ENCODE measurements at regions not wholly inside any gene's neighbourhood (a gene's known extent, or its start where the extent isn't known, plus 50 kb on each side); places are given as distances from the start of the nearest gene placed in this dataset.

GRCh38 chr20:52402514-52402913 is 210.9 kb upstream of the ZFP64 start:
- intact Hi-C loops (cut with micrococcal nuclease) = no loop called here
- ATAC-seq (no peak), DNase-seq (no peak)

GRCh38 chr20:52401431-52401830 is 209.9 kb upstream of the ZFP64 start:
- no peak for DNase-seq
- intact Hi-C loops (cut with micrococcal nuclease) = no loop called here
- no peak for ATAC-seq

- DNase-seq (no peak), ATAC-seq (no peak)
- intact Hi-C loops (cut with micrococcal nuclease) = no loop called here
Observed at GRCh38 chr20:52399352-52399751, 207.8 kb upstream of the ZFP64 start.

GRCh38 chr20:52389606-52390005 is 198.0 kb upstream of the ZFP64 start:
- DNase-seq = no peak
- intact Hi-C loops (cut with micrococcal nuclease) = no loop called here
- no peak for ATAC-seq

- ATAC-seq (no peak), DNase-seq (no peak)
- intact Hi-C loops (cut with micrococcal nuclease) = no loop called here
Observed at GRCh38 chr20:52383995-52384621, 192.5 kb upstream of the ZFP64 start.

- intact Hi-C loops (cut with micrococcal nuclease) = no loop called here
- DNase-seq (no peak), ATAC-seq (no peak)
Observed at GRCh38 chr20:52382933-52383332, 191.4 kb upstream of the ZFP64 start.

GRCh38 chr20:52379723-52380336 is 188.3 kb upstream of the ZFP64 start:
- DNase-seq (peak; percentile 51), ATAC-seq (no peak)
- intact Hi-C loops (cut with micrococcal nuclease) = no loop called here

GRCh38 chr20:52372169-52372568 is 180.6 kb upstream of the ZFP64 start:
- no peak for ATAC-seq
- DNase-seq = no peak
- intact Hi-C loops (cut with micrococcal nuclease) = no loop called here

- ATAC-seq (no peak), DNase-seq (no peak)
- intact Hi-C loops (cut with micrococcal nuclease) = no loop called here
Observed at GRCh38 chr20:52365688-52366087, 174.1 kb upstream of the ZFP64 start.

GRCh38 chr20:52364405-52364804 is 172.8 kb upstream of the ZFP64 start:
- DNase-seq = no peak
- no peak for ATAC-seq

GRCh38 chr20:52361650-52362049 is 170.1 kb upstream of the ZFP64 start:
- intact Hi-C loops (cut with micrococcal nuclease) = no loop called here

More at GRCh38 chr20:52364405-52364804, 172.8 kb upstream of the ZFP64 start:
- intact Hi-C loops (cut with micrococcal nuclease) = no loop called here

GRCh38 chr20:52349806-52350205 is 158.2 kb upstream of the ZFP64 start:
- DNase-seq (no peak), ATAC-seq (no peak)
- intact Hi-C loops (cut with micrococcal nuclease) = no loop called here

More at GRCh38 chr20:52361650-52362049, 170.1 kb upstream of the ZFP64 start:
- DNase-seq (no peak), ATAC-seq (no peak)

- intact Hi-C loops (cut with micrococcal nuclease) = no loop called here
- no peak for ATAC-seq
- DNase-seq = no peak
Observed at GRCh38 chr20:52348434-52348833, 156.9 kb upstream of the ZFP64 start.

GRCh38 chr20:52346797-52347196 is 155.2 kb upstream of the ZFP64 start:
- ATAC-seq = no peak
- intact Hi-C loops (cut with micrococcal nuclease) = no loop called here
- DNase-seq = no peak

GRCh38 chr20:52342913-52343312 is 151.3 kb upstream of the ZFP64 start:
- intact Hi-C loops (cut with micrococcal nuclease) = no loop called here
- ATAC-seq (no peak), DNase-seq (no peak)

GRCh38 chr20:52340036-52340634 is 148.6 kb upstream of the ZFP64 start:
- no peak for ATAC-seq
- no peak for DNase-seq
- intact Hi-C loops (cut with micrococcal nuclease) = no loop called here

GRCh38 chr20:52332649-52333250 is 141.2 kb upstream of the ZFP64 start:
- DNase-seq (no peak), ATAC-seq (no peak)
- intact Hi-C loops (cut with micrococcal nuclease) = no loop called here

GRCh38 chr20:52332230-52332629 is 140.7 kb upstream of the ZFP64 start:
- intact Hi-C loops (cut with micrococcal nuclease) = no loop called here
- no peak for DNase-seq
- no peak for ATAC-seq

GRCh38 chr20:52331655-52332054 is 140.1 kb upstream of the ZFP64 start:
- ATAC-seq = no peak
- DNase-seq = no peak
- intact Hi-C loops (cut with micrococcal nuclease) = no loop called here

GRCh38 chr20:52321396-52321795 is 129.8 kb upstream of the ZFP64 start:
- DNase-seq = no peak
- intact Hi-C loops (cut with micrococcal nuclease) = no loop called here
- no peak for ATAC-seq

GRCh38 chr20:52318651-52319050 is 127.1 kb upstream of the ZFP64 start:
- no peak for ATAC-seq
- intact Hi-C loops (cut with micrococcal nuclease) = no loop called here
- DNase-seq = no peak
